Middle frontal gyrus (tissue), 1 donor: ENCODE measurements at regions not wholly inside any gene's neighbourhood (a gene's known extent, or its start where the extent isn't known, plus 50 kb on each side); places are given as distances from the start of the nearest gene placed in this dataset.

Source experiments
- DNase-seq: peaks from one replicate; pipeline ENCODE4 v3.0.0-alpha.2; 2015; ENCODE audit warnings: low spot score; ENCODE audit errors: extremely low spot score

- no peak for DNase-seq
Measured at GRCh38 chr20:16944745-16945144, 196.6 kb downstream of the OTOR start.

GRCh38 chr20:16945619-16946018 lies 197.5 kb downstream of the OTOR start:
- no peak for DNase-seq

GRCh38 chr20:16946097-16946496 lies 197.9 kb downstream of the OTOR start:
- no peak for DNase-seq

GRCh38 chr20:16947479-16947878 lies 199.3 kb downstream of the OTOR start:
- no peak for DNase-seq

GRCh38 chr20:16951876-16952275 lies 203.7 kb downstream of the OTOR start:
- no peak for DNase-seq

- no peak for DNase-seq
Measured at GRCh38 chr20:16952965-16953364, 204.8 kb downstream of the OTOR start.

GRCh38 chr20:16953858-16954257 lies 205.7 kb downstream of the OTOR start:
- DNase-seq, result no peak

- DNase-seq, result no peak
Measured at GRCh38 chr20:16955462-16955861, 207.3 kb downstream of the OTOR start.

- peak; percentile 28 for DNase-seq
Measured at GRCh38 chr20:16955971-16956370, 207.8 kb downstream of the OTOR start.

- no peak for DNase-seq
Measured at GRCh38 chr20:16965401-16965800, 217.2 kb downstream of the OTOR start.

- no peak for DNase-seq
Measured at GRCh38 chr20:16966276-16966880, 218.2 kb downstream of the OTOR start.

- no peak for DNase-seq
Measured at GRCh38 chr20:16968099-16968498, 219.9 kb downstream of the OTOR start.

- peak; percentile 21 for DNase-seq
Measured at GRCh38 chr20:16970776-16971175, 222.6 kb downstream of the OTOR start.

- no peak for DNase-seq
Measured at GRCh38 chr20:16974080-16974854, 226.1 kb downstream of the OTOR start.

GRCh38 chr20:16974855-16975162 lies 226.7 kb downstream of the OTOR start:
- no peak for DNase-seq

- no peak for DNase-seq
Measured at GRCh38 chr20:16975682-16976081, 227.5 kb downstream of the OTOR start.

GRCh38 chr20:16978497-16978896 lies 230.3 kb downstream of the OTOR start:
- DNase-seq, result no peak

- DNase-seq, result no peak
Measured at GRCh38 chr20:16982091-16982726, 234.1 kb downstream of the OTOR start.

GRCh38 chr20:16984481-16984880 lies 236.3 kb downstream of the OTOR start:
- DNase-seq, result no peak

- no peak for DNase-seq
Measured at GRCh38 chr20:17003170-17003870, 223.5 kb upstream of the PCSK2 start.

GRCh38 chr20:17010181-17010580 lies 216.7 kb upstream of the PCSK2 start:
- no peak for DNase-seq

GRCh38 chr20:17012546-17013226 lies 214.2 kb upstream of the PCSK2 start:
- no peak for DNase-seq
